ENCODE measurements at regions not wholly inside any gene's neighbourhood (a gene's known extent, or its start where the extent isn't known, plus 50 kb on each side); places are given as distances from the start of the nearest gene placed in this dataset.

DNA sequence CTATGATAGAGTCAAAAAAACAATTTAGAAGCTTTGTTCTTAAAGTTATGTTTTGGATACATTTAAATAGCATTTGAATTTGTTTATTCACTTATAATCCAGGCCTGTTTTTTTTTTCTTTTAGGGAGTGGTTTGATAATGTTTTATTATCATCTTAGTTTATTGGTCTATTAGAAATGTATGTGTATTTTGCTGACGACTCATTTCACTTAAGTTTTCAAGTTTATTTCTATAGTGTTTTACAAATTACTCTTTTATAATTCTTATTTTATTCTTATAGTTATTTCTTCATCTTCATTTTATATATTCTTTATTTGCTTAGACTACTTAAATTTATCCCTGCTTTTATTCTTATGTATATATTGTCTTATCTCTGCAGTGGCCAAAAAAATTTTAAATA lies 804.5 kb downstream of the NR4A2 start:
- POLR2A ChIA-PET = no interaction called here
- TF ChIP-seq, protein P1, sequence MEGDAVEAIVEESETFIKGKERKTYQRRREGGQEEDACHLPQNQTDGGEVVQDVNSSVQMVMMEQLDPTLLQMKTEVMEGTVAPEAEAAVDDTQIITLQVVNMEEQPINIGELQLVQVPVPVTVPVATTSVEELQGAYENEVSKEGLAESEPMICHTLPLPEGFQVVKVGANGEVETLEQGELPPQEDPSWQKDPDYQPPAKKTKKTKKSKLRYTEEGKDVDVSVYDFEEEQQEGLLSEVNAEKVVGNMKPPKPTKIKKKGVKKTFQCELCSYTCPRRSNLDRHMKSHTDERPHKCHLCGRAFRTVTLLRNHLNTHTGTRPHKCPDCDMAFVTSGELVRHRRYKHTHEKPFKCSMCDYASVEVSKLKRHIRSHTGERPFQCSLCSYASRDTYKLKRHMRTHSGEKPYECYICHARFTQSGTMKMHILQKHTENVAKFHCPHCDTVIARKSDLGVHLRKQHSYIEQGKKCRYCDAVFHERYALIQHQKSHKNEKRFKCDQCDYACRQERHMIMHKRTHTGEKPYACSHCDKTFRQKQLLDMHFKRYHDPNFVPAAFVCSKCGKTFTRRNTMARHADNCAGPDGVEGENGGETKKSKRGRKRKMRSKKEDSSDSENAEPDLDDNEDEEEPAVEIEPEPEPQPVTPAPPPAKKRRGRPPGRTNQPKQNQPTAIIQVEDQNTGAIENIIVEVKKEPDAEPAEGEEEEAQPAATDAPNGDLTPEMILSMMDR (IDR thresholded peaks at IDR 0.05; ENCODE audit: control extremely low read depth, extremely low read depth, low read depth, missing control alignments) = no peak
- CTCF ChIA-PET = no interaction called here
- no peak for DNase-seq (ENCODE audit: extremely low spot score)

DNA sequence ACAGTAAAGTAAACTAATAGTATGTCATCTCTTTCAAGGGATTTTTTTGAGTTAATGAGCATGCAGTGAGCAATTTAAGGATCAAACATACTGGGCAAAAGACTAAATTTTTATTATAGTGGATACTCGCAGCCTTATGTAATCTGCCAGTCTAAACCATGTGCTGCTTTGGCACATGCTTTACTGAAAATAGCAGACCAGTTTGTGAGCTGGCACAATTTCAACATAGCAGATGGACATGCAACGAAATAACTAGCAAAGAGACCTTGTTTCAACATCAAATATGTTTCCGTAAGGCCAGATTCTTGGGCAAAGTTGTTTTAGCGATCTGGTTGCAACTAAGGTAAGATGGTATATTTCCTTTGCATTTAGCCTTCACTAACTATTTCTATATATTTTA lies 807.3 kb downstream of the NR4A2 start:
- TF ChIP-seq, protein P1 (IDR thresholded peaks at IDR 0.05; ENCODE audit: control extremely low read depth, extremely low read depth, low read depth, missing control alignments) = no peak
- CTCF ChIA-PET = no interaction called here

DNA sequence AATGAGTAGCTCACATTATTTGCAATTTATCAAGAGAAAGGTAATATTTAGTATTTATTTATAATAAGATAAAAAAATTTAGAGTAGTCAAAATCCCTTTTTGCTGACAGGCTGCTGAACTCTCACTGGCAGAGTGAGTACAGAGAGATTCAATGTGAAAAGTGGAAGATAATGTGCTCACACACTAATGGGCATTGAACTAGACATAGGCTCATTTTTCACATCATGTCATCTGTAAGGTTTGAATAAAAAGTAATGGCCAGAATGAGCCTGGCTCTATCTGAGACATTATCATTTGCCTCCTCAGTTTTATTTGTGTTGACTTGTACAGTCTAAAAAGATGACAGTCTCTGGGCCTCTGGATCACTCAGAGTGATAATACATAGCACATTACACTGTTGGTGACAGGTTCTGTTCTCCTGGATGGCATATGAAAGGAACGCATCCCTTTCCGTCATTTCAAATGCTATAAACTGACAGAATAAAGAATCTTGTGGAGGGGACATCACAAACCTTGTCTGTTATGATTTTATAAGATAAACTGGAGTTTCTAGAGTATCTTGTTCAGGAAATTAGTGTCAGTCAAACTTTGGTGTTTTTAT lies 812.9 kb downstream of the NR4A2 start:
- CTCF ChIA-PET = no interaction called here
- TF ChIP-seq, protein P1 (IDR thresholded peaks at IDR 0.05; ENCODE audit: control extremely low read depth, extremely low read depth, low read depth, missing control alignments) = no peak
- no peak for DNase-seq (ENCODE audit: extremely low spot score)
- POLR2A ChIA-PET = no interaction called here

More for the DNA sequence above, 807.3 kb downstream of the NR4A2 start:
- POLR2A ChIA-PET = no interaction called here
- no peak for DNase-seq (ENCODE audit: extremely low spot score)

DNA sequence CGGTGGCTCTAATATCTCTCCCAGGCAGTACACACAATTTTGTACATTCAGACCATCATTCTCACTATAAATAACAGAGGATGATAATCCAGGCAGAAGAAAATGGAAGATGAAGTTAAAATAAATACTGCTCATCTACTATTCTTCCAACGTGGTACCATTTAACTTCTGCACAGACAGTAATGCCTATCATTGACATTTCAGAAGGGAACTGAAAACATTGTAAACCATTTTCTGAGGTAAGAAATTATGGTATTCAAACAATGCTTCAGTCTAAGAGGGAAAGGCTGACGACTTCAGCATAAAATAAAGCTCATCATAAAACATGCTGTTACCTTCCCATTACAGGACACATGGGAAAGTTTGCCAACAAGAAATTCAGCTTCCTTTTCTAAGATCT lies 814.4 kb downstream of the NR4A2 start:
- TF ChIP-seq, protein P1 (IDR thresholded peaks at IDR 0.05; ENCODE audit: control extremely low read depth, extremely low read depth, low read depth, missing control alignments) = no peak
- POLR2A ChIA-PET = no interaction called here
- no peak for DNase-seq (ENCODE audit: extremely low spot score)
- CTCF ChIA-PET = interaction anchor here (0.9 kb wide), 1 partner anchor 9 kb away, joined by 3 read pairs; no protein-coding TSS in a partner anchor

DNA sequence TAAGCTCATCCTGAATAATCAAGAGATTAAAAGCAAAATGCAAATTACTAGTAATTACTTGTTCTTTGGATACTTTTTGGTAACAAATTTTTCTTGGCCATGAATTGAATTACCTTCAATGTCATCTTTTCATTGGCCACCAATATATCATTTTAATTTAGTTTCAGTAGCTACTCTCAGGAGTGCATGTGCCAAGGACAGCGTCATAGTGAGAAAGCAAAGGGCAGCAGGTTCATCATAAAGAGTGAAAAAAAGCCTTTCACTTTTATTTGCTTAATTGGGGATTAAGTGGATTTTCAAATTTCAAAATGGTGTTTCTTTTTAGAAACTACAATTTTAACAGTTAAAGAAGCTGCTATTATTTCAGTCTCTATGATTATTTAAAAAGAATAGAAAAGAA lies 815.2 kb downstream of the NR4A2 start:
- ChIA-PET POLR2A (no interaction called here), CTCF (interaction anchor here (0.9 kb wide), 1 partner anchor 10 kb away, joined by 3 read pairs; no protein-coding TSS in a partner anchor)
- no peak for DNase-seq (ENCODE audit: extremely low spot score)
- TF ChIP-seq, protein P1 (IDR thresholded peaks at IDR 0.05; ENCODE audit: control extremely low read depth, extremely low read depth, low read depth, missing control alignments) = no peak

DNA sequence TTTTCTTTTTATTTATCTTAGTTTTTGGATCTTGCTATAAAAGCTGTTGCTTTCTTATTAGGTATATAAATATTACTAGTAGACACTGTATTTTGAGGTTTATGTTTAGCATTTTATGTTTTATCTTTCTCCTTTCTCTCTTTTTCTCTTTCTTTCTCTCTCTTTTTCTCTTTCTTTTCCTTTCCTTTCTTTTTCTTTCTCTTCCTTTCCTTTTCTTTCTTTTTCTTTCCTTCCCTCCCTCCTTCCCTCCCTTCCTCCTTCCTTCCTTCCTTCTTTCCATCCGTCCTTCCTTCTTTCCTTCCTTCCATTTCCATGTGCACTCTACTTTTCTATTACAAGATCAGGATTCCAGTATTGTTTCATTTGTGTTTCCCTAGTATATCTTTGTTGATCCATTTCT lies 814.8 kb downstream of the KCNJ3 start:
- ChIA-PET CTCF (no interaction called here), POLR2A (no interaction called here)
- TF ChIP-seq, protein P1 (IDR thresholded peaks at IDR 0.05; ENCODE audit: control extremely low read depth, extremely low read depth, low read depth, missing control alignments) = no peak
- DNase-seq (ENCODE audit: extremely low spot score) = no peak
